GM18511 (cell line): ENCODE measurements at regions not wholly inside any gene's neighbourhood (a gene's known extent, or its start where the extent isn't known, plus 50 kb on each side); places are given as distances from the start of the nearest gene placed in this dataset.
"Not testable (repeated sequence)": the region's sequence is repeated elsewhere in the genome, so short reads cannot be mapped to it uniquely, and the experiment has no call there.

Source experiments
- ATAC-seq: cut with Tn5 transposase; IDR thresholded peaks from one replicate; pipeline ENCODE4 v1.9.1; 2021; ENCODE audit warnings: mild to moderate bottlenecking, moderate library complexity; ENCODE audit not compliant: unreplicated experiment

GRCh38 chr7:149607683-149608082 is 110.1 kb upstream of the ZNF746 start:
- no peak for ATAC-seq

- no peak for ATAC-seq
Measured at GRCh38 chr7:149606826-149607225, 109.2 kb upstream of the ZNF746 start.

GRCh38 chr7:149605696-149606095 is 108.1 kb upstream of the ZNF746 start:
- no peak for ATAC-seq

- no peak for ATAC-seq
Measured at GRCh38 chr7:149604521-149604920, 106.9 kb upstream of the ZNF746 start.

GRCh38 chr7:149600669-149601330 is 103.2 kb upstream of the ZNF746 start:
- peak; percentile 93 for ATAC-seq

- ATAC-seq = peak; percentile 50
Measured at GRCh38 chr7:149599636-149600206, 102.1 kb upstream of the ZNF746 start.

GRCh38 chr7:149598721-149599308 is 101.2 kb upstream of the ZNF746 start:
- ATAC-seq = no peak

GRCh38 chr7:149597789-149598188 is 100.2 kb upstream of the ZNF746 start:
- not testable (repeated sequence) for ATAC-seq

GRCh38 chr7:149595541-149595940 is 97.9 kb upstream of the ZNF746 start:
- no peak for ATAC-seq

GRCh38 chr7:149595078-149595477 is 97.5 kb upstream of the ZNF746 start:
- ATAC-seq = no peak

GRCh38 chr7:149588930-149589329 is 91.3 kb upstream of the ZNF746 start:
- ATAC-seq = no peak

GRCh38 chr7:149586646-149587645 is 89.3 kb upstream of the ZNF746 start:
- no peak for ATAC-seq

- no peak for ATAC-seq
Measured at GRCh38 chr7:149584530-149584929, 86.9 kb upstream of the ZNF746 start.

- no peak for ATAC-seq
Measured at GRCh38 chr7:149584009-149584408, 86.4 kb upstream of the ZNF746 start.

- no peak for ATAC-seq
Measured at GRCh38 chr7:149580328-149580727, 82.7 kb upstream of the ZNF746 start.

- not testable (repeated sequence) for ATAC-seq
Measured at GRCh38 chr7:149579365-149579764, 81.8 kb upstream of the ZNF746 start.

- ATAC-seq = not testable (repeated sequence)
Measured at GRCh38 chr7:149574428-149574827, 76.8 kb upstream of the ZNF746 start.

GRCh38 chr7:149573519-149573918 is 75.9 kb upstream of the ZNF746 start:
- no peak for ATAC-seq

GRCh38 chr7:149572920-149573319 is 75.3 kb upstream of the ZNF746 start:
- ATAC-seq = not testable (repeated sequence)

- no peak for ATAC-seq
Measured at GRCh38 chr7:149570784-149571183, 73.2 kb upstream of the ZNF746 start.

GRCh38 chr7:149569726-149570422 is 72.3 kb upstream of the ZNF746 start:
- ATAC-seq = no peak
